ENCODE measurements at regions not wholly inside any gene's neighbourhood (a gene's known extent, or its start where the extent isn't known, plus 50 kb on each side); places are given as distances from the start of the nearest gene placed in this dataset.

GRCh38 chr13:73248154-73248553 is 189.3 kb downstream of the KLF5 start:
- intact Hi-C loops (cut with micrococcal nuclease) = no loop called here
- H4K20me1 ChIP-seq (ENCODE audit: insufficient read depth, low read length) = no peaks in the 10 kb centered on the region
- no CpG with 5 or more reads among the region's 3 CpGs for WGBS (ENCODE audit: insufficient coverage)
- H3K36me3 ChIP-seq (replicated peaks in 1 of 2; ENCODE audit: control insufficient read depth in 1 of 2, insufficient read depth in 2 of 2, low read length in 2 of 2) = no peaks in the 10 kb centered on the region
- no peaks in the 10 kb centered on the region for H3K4me1 ChIP-seq (ENCODE audit: control insufficient read depth in 1 of 2, insufficient read depth in 2 of 2, low read length in 2 of 2)
- H3K4me3 ChIP-seq (replicated peaks in 1 of 3; ENCODE audit: low read depth in 2 of 3, low read length in 3 of 3) = no peak overlapping the region
- Mint-ChIP-seq H3K4me3 (no peak overlapping the region), H3K9me3 (peaks cover 6 to 9% (median 7%) of the 10 kb centered on the region in 7 donors), H3K27ac (no peak overlapping the region), H3K27me3 (ENCODE audit: low read depth in 3 of 3) (no peaks in the 10 kb centered on the region), H3K4me1 (peaks cover 2% of the 10 kb centered on the region), H3K36me3 (no peaks in the 10 kb centered on the region)
- H3K9ac ChIP-seq (ENCODE audit: insufficient read depth, low read length, poor library complexity, severe bottlenecking) = no peak overlapping the region
- H3K4me2 ChIP-seq (replicated peaks; ENCODE audit: extremely low read depth, low read length, poor library complexity, severe bottlenecking) = no peak overlapping the region
- H3K9me3 ChIP-seq (replicated peaks in 1 of 2; ENCODE audit: control insufficient read depth in 1 of 2, insufficient read depth in 1 of 2, low read length in 2 of 2) = peaks cover 0 to 4% of the 10 kb centered on the region in 2 donors
- H2AFZ ChIP-seq (ENCODE audit: insufficient read depth, low read depth, low read length, poor library complexity, severe bottlenecking) = no peak overlapping the region
- H3K27me3 ChIP-seq (ENCODE audit: control insufficient read depth in 2 of 2, insufficient read depth in 2 of 2, low read length in 2 of 2) = no peaks in the 10 kb centered on the region
- no peaks in the 10 kb centered on the region for H3K79me2 ChIP-seq (ENCODE audit: insufficient read depth, low read length)
- no peak for DNase-seq
- H3K27ac ChIP-seq (ENCODE audit: low read depth in 1 of 2, low read length in 2 of 2) = no peak overlapping the region
- no peak for TF ChIP-seq CTCF (IDR thresholded peaks at IDR 0.05)

GRCh38 chr13:73245246-73245645 is 186.4 kb downstream of the KLF5 start:
- Histone ChIP-seq H3K9ac (ENCODE audit: insufficient read depth, low read length, poor library complexity, severe bottlenecking) (no peak overlapping the region), H3K27me3 (ENCODE audit: control insufficient read depth in 2 of 2, insufficient read depth in 2 of 2, low read length in 2 of 2) (no peaks in the 10 kb centered on the region), H3K27ac (ENCODE audit: low read depth in 1 of 2, low read length in 2 of 2) (no peak overlapping the region), H3K4me2 (replicated peaks; ENCODE audit: extremely low read depth, low read length, poor library complexity, severe bottlenecking) (no peak overlapping the region), H3K9me3 (replicated peaks in 1 of 2; ENCODE audit: control insufficient read depth in 1 of 2, insufficient read depth in 1 of 2, low read length in 2 of 2) (peaks cover 0 to 4% of the 10 kb centered on the region in 2 donors), H3K4me1 (ENCODE audit: control insufficient read depth in 1 of 2, insufficient read depth in 2 of 2, low read length in 2 of 2) (peaks cover 0 to 5% of the 10 kb centered on the region in 2 donors), H4K20me1 (ENCODE audit: insufficient read depth, low read length) (no peaks in the 10 kb centered on the region), H3K36me3 (replicated peaks in 1 of 2; ENCODE audit: control insufficient read depth in 1 of 2, insufficient read depth in 2 of 2, low read length in 2 of 2) (no peaks in the 10 kb centered on the region), H3K4me3 (replicated peaks in 1 of 3; ENCODE audit: low read depth in 2 of 3, low read length in 3 of 3) (no peak overlapping the region), H3K79me2 (ENCODE audit: insufficient read depth, low read length) (no peaks in the 10 kb centered on the region), H2AFZ (ENCODE audit: insufficient read depth, low read depth, low read length, poor library complexity, severe bottlenecking) (no peak overlapping the region)
- Mint-ChIP-seq H3K36me3 (no peaks in the 10 kb centered on the region), H3K4me3 (no peak overlapping the region), H3K9me3 (peaks cover 5 to 9% (median 8%) of the 10 kb centered on the region in 7 donors), H3K27ac (no peak overlapping the region), H3K27me3 (ENCODE audit: low read depth in 3 of 3) (no peaks in the 10 kb centered on the region), H3K4me1 (peaks cover 5% of the 10 kb centered on the region)
- no peak for DNase-seq
- TF ChIP-seq CTCF (IDR thresholded peaks at IDR 0.05) = no peak
- 100% methylated on average over 2 of the region's 6 CpGs for WGBS (ENCODE audit: insufficient coverage)
- intact Hi-C loops (cut with micrococcal nuclease) = no loop called here

Measured in CD14-positive monocyte (primary cell).